Stimulated activated naive B cell treated with anti-CD40 and anti-IgM and Interleukin-4, amounts not matched to agents 10 μg/mL and 1 μg/mL and 100 μg/mL, for 72 hours (primary cell): ENCODE measurements at regions not wholly inside any gene's neighbourhood (a gene's known extent, or its start where the extent isn't known, plus 50 kb on each side); places are given as distances from the start of the nearest gene placed in this dataset.
"Not testable (repeated sequence)": the region's sequence is repeated elsewhere in the genome, so short reads cannot be mapped to it uniquely, and the experiment has no call there.

Experiments used
- ATAC-seq, 2 donors: fragments of 150-1000 bp; cut with Tn5 transposase; replicated peaks; 2 replicates each; pipeline ENCODE4 v1.10.0; 2021; ENCODE audit warnings: moderate library complexity in 1 of 2
- DNase-seq: peaks from one replicate; pipeline ENCODE4 v3.0.0; 2021
- H3K27ac Mint-ChIP-seq: one replicate; pipeline ENCODE4 v1.8.0; 2022; ENCODE audit warnings: mild to moderate bottlenecking, mixed read lengths
- H3K27me3 Mint-ChIP-seq, 2 donors: one replicate each; pipeline ENCODE4 v1.8.0; 2022; ENCODE audit warnings: mixed read lengths in 2 of 2
- H3K36me3 Mint-ChIP-seq, 2 donors: one replicate each; pipeline ENCODE4 v1.8.0; 2022; ENCODE audit warnings: mixed read lengths in 2 of 2, mild to moderate bottlenecking in 1 of 2
- H3K4me1 Mint-ChIP-seq, 2 donors: one replicate each; pipeline ENCODE4 v1.8.0; 2022; ENCODE audit warnings: mixed read lengths in 2 of 2, mild to moderate bottlenecking in 1 of 2
- H3K4me3 Mint-ChIP-seq, 2 donors: one replicate each; pipeline ENCODE4 v1.8.0; 2022; ENCODE audit warnings: mild to moderate bottlenecking in 2 of 2, mixed read lengths in 2 of 2, moderate library complexity in 1 of 2
- H3K9me3 Mint-ChIP-seq, 2 donors: one replicate each; pipeline ENCODE4 v1.8.0; 2022; ENCODE audit warnings: mixed read lengths in 2 of 2, mild to moderate bottlenecking in 1 of 2

- Mint-ChIP-seq H3K27ac (no peak overlapping the region), H3K27me3 (peaks cover 0 to 9% of the 10 kb centered on the region in 2 donors), H3K36me3 (no peaks in the 10 kb centered on the region), H3K9me3 (no peaks in the 10 kb centered on the region), H3K4me1 (peaks cover 6 to 26% of the 10 kb centered on the region in 2 donors), H3K4me3 (no peak overlapping the region)
- no peak for ATAC-seq
- DNase-seq, result no peak
These were observed 696.6 kb downstream of the RNF144A start for GRCh38 chr2:7613831-7614230.

GRCh38 chr2:7618031-7618430 is 700.8 kb downstream of the RNF144A start:
- Mint-ChIP-seq H3K36me3 (no peaks in the 10 kb centered on the region), H3K4me3 (no peak overlapping the region), H3K4me1 (peaks cover 4 to 15% of the 10 kb centered on the region in 2 donors), H3K27ac (no peak overlapping the region), H3K9me3 (peaks cover 0 to 4% of the 10 kb centered on the region in 2 donors), H3K27me3 (peaks cover 5 to 13% of the 10 kb centered on the region in 2 donors)
- ATAC-seq (no peak), DNase-seq (no peak)

GRCh38 chr2:7619203-7619970 is 702.2 kb downstream of the RNF144A start:
- no peak overlapping the region for H3K4me3 Mint-ChIP-seq
- peaks cover 5 to 13% of the 10 kb centered on the region in 2 donors for H3K27me3 Mint-ChIP-seq
- ATAC-seq (no peak), DNase-seq (no peak)
- H3K36me3 Mint-ChIP-seq, result no peaks in the 10 kb centered on the region
- H3K27ac Mint-ChIP-seq, result no peak overlapping the region
- peaks cover 0 to 4% of the 10 kb centered on the region in 2 donors for H3K9me3 Mint-ChIP-seq
- peaks cover 4 to 15% of the 10 kb centered on the region in 2 donors for H3K4me1 Mint-ChIP-seq

- Mint-ChIP-seq H3K36me3 (no peaks in the 10 kb centered on the region), H3K27me3 (peaks cover 5 to 8% of the 10 kb centered on the region in 2 donors), H3K4me3 (no peak overlapping the region), H3K4me1 (peaks cover 10 to 15% of the 10 kb centered on the region in 2 donors), H3K9me3 (peaks cover 0 to 4% of the 10 kb centered on the region in 2 donors), H3K27ac (no peak overlapping the region)
- peak; percentile 62 to 69 for ATAC-seq
- no peak for DNase-seq
These were observed 703.0 kb downstream of the RNF144A start for GRCh38 chr2:7620255-7620654.

GRCh38 chr2:7621018-7621814 is 704.0 kb downstream of the RNF144A start:
- DNase-seq (no peak), ATAC-seq (peak; percentile 48 to 61)
- H3K9me3 Mint-ChIP-seq, result peaks cover 0 to 4% of the 10 kb centered on the region in 2 donors
- no peaks in the 10 kb centered on the region for H3K36me3 Mint-ChIP-seq
- no peak overlapping the region for H3K4me3 Mint-ChIP-seq
- no peak overlapping the region for H3K27ac Mint-ChIP-seq
- peaks cover 15 to 16% of the 10 kb centered on the region in 2 donors for H3K4me1 Mint-ChIP-seq
- peaks cover 5 to 8% of the 10 kb centered on the region in 2 donors for H3K27me3 Mint-ChIP-seq

GRCh38 chr2:7625392-7626138 is 708.4 kb downstream of the RNF144A start:
- Mint-ChIP-seq H3K27me3 (no peaks in the 10 kb centered on the region), H3K9me3 (peaks cover 0 to 4% of the 10 kb centered on the region in 2 donors), H3K36me3 (no peaks in the 10 kb centered on the region), H3K4me3 (peak overlapping the region; percentile 30 to 40), H3K4me1 (peaks cover 8 to 15% of the 10 kb centered on the region in 2 donors), H3K27ac (no peak overlapping the region)
- DNase-seq (no peak), ATAC-seq (peak; percentile 92 to 93)

- peaks cover 0 to 4% of the 10 kb centered on the region in 2 donors for H3K9me3 Mint-ChIP-seq
- H3K27ac Mint-ChIP-seq, result no peak overlapping the region
- H3K36me3 Mint-ChIP-seq, result no peaks in the 10 kb centered on the region
- H3K4me3 Mint-ChIP-seq, result no peak overlapping the region
- H3K4me1 Mint-ChIP-seq, result peaks cover 5 to 13% of the 10 kb centered on the region in 2 donors
- ATAC-seq, result no peak
- no peak for DNase-seq
- peaks cover under 1% of the 10 kb centered on the region in 2 donors for H3K27me3 Mint-ChIP-seq
These were observed 708.9 kb downstream of the RNF144A start for GRCh38 chr2:7626139-7626537.

- DNase-seq (no peak), ATAC-seq (no peak)
- Mint-ChIP-seq H3K27me3 (peaks cover 9 to 11% of the 10 kb centered on the region in 2 donors), H3K4me1 (peaks cover 5 to 13% of the 10 kb centered on the region in 2 donors), H3K9me3 (peaks cover 0 to 2% of the 10 kb centered on the region in 2 donors), H3K27ac (no peak overlapping the region), H3K4me3 (no peak overlapping the region), H3K36me3 (no peaks in the 10 kb centered on the region)
These were observed 710.4 kb downstream of the RNF144A start for GRCh38 chr2:7627583-7627982.

GRCh38 chr2:7632420-7632819 is 715.2 kb downstream of the RNF144A start:
- Mint-ChIP-seq H3K27ac (no peak overlapping the region), H3K36me3 (no peaks in the 10 kb centered on the region), H3K4me3 (no peak overlapping the region), H3K4me1 (peaks cover 0 to 13% of the 10 kb centered on the region in 2 donors), H3K9me3 (peaks cover 0 to 2% of the 10 kb centered on the region in 2 donors), H3K27me3 (peaks cover 11 to 12% of the 10 kb centered on the region in 2 donors)
- ATAC-seq (no peak), DNase-seq (no peak)

GRCh38 chr2:7633566-7634153 is 716.4 kb downstream of the RNF144A start:
- H3K4me3 Mint-ChIP-seq, result no peak overlapping the region
- H3K36me3 Mint-ChIP-seq, result no peaks in the 10 kb centered on the region
- no peak overlapping the region for H3K27ac Mint-ChIP-seq
- DNase-seq (no peak), ATAC-seq (no peak)
- H3K4me1 Mint-ChIP-seq, result peaks cover 0 to 13% of the 10 kb centered on the region in 2 donors
- H3K9me3 Mint-ChIP-seq, result peaks cover 0 to 2% of the 10 kb centered on the region in 2 donors
- H3K27me3 Mint-ChIP-seq, result peaks cover 15 to 18% of the 10 kb centered on the region in 2 donors

- Mint-ChIP-seq H3K36me3 (no peaks in the 10 kb centered on the region), H3K27me3 (peaks cover 17 to 21% of the 10 kb centered on the region in 2 donors), H3K4me1 (peaks cover 0 to 13% of the 10 kb centered on the region in 2 donors), H3K4me3 (no peak overlapping the region), H3K9me3 (peaks cover 0 to 2% of the 10 kb centered on the region in 2 donors), H3K27ac (no peak overlapping the region)
- ATAC-seq, result no peak
- no peak for DNase-seq
These were observed 717.2 kb downstream of the RNF144A start for GRCh38 chr2:7634409-7634808.

GRCh38 chr2:7639476-7639875 is 722.3 kb downstream of the RNF144A start:
- peaks cover 8 to 9% of the 10 kb centered on the region in 2 donors for H3K27me3 Mint-ChIP-seq
- DNase-seq (no peak), ATAC-seq (no peak)
- no peak overlapping the region for H3K4me3 Mint-ChIP-seq
- peaks cover 11 to 18% of the 10 kb centered on the region in 2 donors for H3K9me3 Mint-ChIP-seq
- H3K36me3 Mint-ChIP-seq, result peaks cover 3 to 4% of the 10 kb centered on the region in 2 donors
- no peak overlapping the region for H3K27ac Mint-ChIP-seq
- H3K4me1 Mint-ChIP-seq, result no peaks in the 10 kb centered on the region

GRCh38 chr2:7641272-7641671 is 724.1 kb downstream of the RNF144A start:
- peaks cover 11 to 18% of the 10 kb centered on the region in 2 donors for H3K9me3 Mint-ChIP-seq
- H3K27ac Mint-ChIP-seq, result not testable (repeated sequence)

More at GRCh38 chr2:7641272-7641671, 724.1 kb downstream of the RNF144A start:
- DNase-seq, H3K4me1 Mint-ChIP-seq, H3K36me3 Mint-ChIP-seq, H3K27me3 Mint-ChIP-seq, H3K4me3 Mint-ChIP-seq, ATAC-seq: not testable (repeated sequence)
